H1 (cell line): ENCODE measurements at regions not wholly inside any gene's neighbourhood (a gene's known extent, or its start where the extent isn't known, plus 50 kb on each side); places are given as distances from the start of the nearest gene placed in this dataset.

ENCODE experiments used
- CTCF ChIA-PET: fragments of 300-600 bp; sonication (Branson Sonifier 250); formaldehyde crosslinking; loops from one replicate; lab custom pipeline; 2021; ENCODE audit not compliant: partially characterized antibody; lab: Charles Lee
- POLR2A ChIA-PET: fragments of 300-600 bp; sonication (Branson Sonifier 250); formaldehyde crosslinking; loops from one replicate; lab custom pipeline; 2021; ENCODE audit warnings: inconsistent platforms; ENCODE audit not compliant: partially characterized antibody; lab: Charles Lee
- DNase-seq, 2 experiments: peaks; one replicate each; pipeline versions ENCODE4 v3.0.0 to v3.0.0-alpha.2; 2010 to 2022; ENCODE audit warnings: low spot score in 2 of 2, low read depth in 1 of 2, mixed read lengths in 1 of 2
- FAIRE-seq: peaks from 2 replicates; lab custom pipeline; 2011; peaks lifted over from hg19 to GRCh38; lab: Jason Lieb, UNC
- H2AFZ ChIP-seq: 2 replicates; pipeline ENCODE4 v1.8.1; 2012; ENCODE audit warnings: low read length, inconsistent platforms
- H2AK5ac ChIP-seq: 2 replicates; pipeline ENCODE4 v1.6.1; 2013; ENCODE audit warnings: low read depth, low read length
- H2BK120ac ChIP-seq: replicated peaks from 2 replicates; pipeline ENCODE3; 2013; ENCODE audit warnings: low read depth, low read length, inconsistent platforms
- H2BK12ac ChIP-seq: 2 replicates; pipeline ENCODE4 v1.6.1; 2013; ENCODE audit warnings: low read depth, low read length
- H2BK15ac ChIP-seq: 2 replicates; pipeline ENCODE4 v1.6.1; 2013; ENCODE audit warnings: low read length
- H2BK20ac ChIP-seq: 2 replicates; pipeline ENCODE4 v1.6.1; 2013; ENCODE audit warnings: low read length
- H2BK5ac ChIP-seq: 2 replicates; pipeline ENCODE4 v1.6.1; 2013; ENCODE audit warnings: low read depth, low read length
- H3K14ac ChIP-seq: 2 replicates; pipeline ENCODE4 v1.6.1; 2013; ENCODE audit warnings: inconsistent platforms; ENCODE audit not compliant: insufficient read length
- H3K18ac ChIP-seq: 2 replicates; pipeline ENCODE4 v1.6.1; 2013; ENCODE audit warnings: low read length; ENCODE audit errors: extremely low read depth
- H3K23ac ChIP-seq: 2 replicates; pipeline ENCODE4 v1.6.1; 2013; ENCODE audit warnings: inconsistent platforms; ENCODE audit not compliant: insufficient read length
- H3K23me2 ChIP-seq: 2 replicates; pipeline ENCODE4 v1.6.1; 2013; ENCODE audit warnings: low read depth, low read length
- H3K27ac ChIP-seq: 2 replicates; pipeline ENCODE4 v1.6.1; 2011; ENCODE audit warnings: low read depth, low read length, inconsistent platforms
- H3K27me3 ChIP-seq, 4 experiments: replicated peaks in 1 of 4; 1 replicate in 1 of 4; 2 replicates in 3 of 4; pipeline versions ENCODE4 v1.6.1 to v1.8.1; 2011 to 2013; ENCODE audit warnings: low read length in 3 of 4, mild to moderate bottlenecking in 3 of 4, inconsistent platforms in 2 of 4, mixed read lengths in 2 of 4, moderate library complexity in 1 of 4; ENCODE audit not compliant: control insufficient read depth in 3 of 4, insufficient read depth in 3 of 4; ENCODE audit errors: extremely low read depth in 1 of 4
- H3K36me3 ChIP-seq, 4 experiments: 2 replicates each; pipeline versions ENCODE4 v1.6.1 to v1.8.1; 2011 to 2013; ENCODE audit warnings: mild to moderate bottlenecking in 4 of 4, low read length in 3 of 4, moderate library complexity in 2 of 4, control low read depth in 1 of 4, inconsistent platforms in 1 of 4; ENCODE audit not compliant: insufficient read depth in 4 of 4, control insufficient read depth in 2 of 4
- H3K4ac ChIP-seq: replicated peaks from 2 replicates; pipeline ENCODE3; 2013; ENCODE audit warnings: low read length, low read depth, mixed read lengths, inconsistent platforms; ENCODE audit not compliant: insufficient read length
- H3K4me1 ChIP-seq, 4 experiments: replicated peaks in 1 of 4; 1 replicate in 1 of 4; 2 replicates in 3 of 4; pipeline versions ENCODE4 v1.6.1 to v1.8.1; 2011 to 2013; ENCODE audit warnings: low read length in 3 of 4, inconsistent platforms in 2 of 4, mixed read lengths in 1 of 4; ENCODE audit not compliant: insufficient read depth in 4 of 4, control insufficient read depth in 3 of 4
- H3K4me2 ChIP-seq, 2 experiments: 2 replicates each; pipeline versions ENCODE4 v1.6.1 to v1.8.1; 2011 to 2013; ENCODE audit warnings: low read depth in 2 of 2, low read length in 2 of 2, control low read depth in 1 of 2, inconsistent platforms in 1 of 2, mild to moderate bottlenecking in 1 of 2; ENCODE audit not compliant: insufficient read depth in 1 of 2
- H3K4me3 ChIP-seq, 4 experiments: fragments of 200-600, 300-600 bp in 1 of 4; sonication (generic), shearing (Covaris generic), sonication (Bioruptor Twin) in 1 of 4; 2 replicates each; pipeline versions ENCODE4 v1.5.1 to v1.8.1; 2011 to 2016; ENCODE audit warnings: low read length in 4 of 4, low read depth in 3 of 4, control low read depth in 2 of 4, inconsistent platforms in 2 of 4, mild to moderate bottlenecking in 2 of 4, mixed read lengths in 1 of 4, moderate library complexity in 1 of 4; ENCODE audit not compliant: insufficient read depth in 2 of 4; ENCODE audit errors: extremely low read depth in 1 of 4
- H3K56ac ChIP-seq: replicated peaks from 2 replicates; pipeline ENCODE3; 2013; ENCODE audit warnings: low read depth, mild to moderate bottlenecking, mixed read lengths, low read length, inconsistent platforms; ENCODE audit not compliant: insufficient read length
- H3K79me1 ChIP-seq: 2 replicates; pipeline ENCODE4 v1.6.1; 2013; ENCODE audit warnings: low read depth, low read length, control low read depth
- H3K79me2 ChIP-seq, 2 experiments: 2 replicates each; pipeline versions ENCODE4 v1.6.1 to v1.8.1; 2012 to 2013; ENCODE audit warnings: low read length in 2 of 2, mild to moderate bottlenecking in 2 of 2, inconsistent platforms in 1 of 2; ENCODE audit not compliant: insufficient read depth in 2 of 2, control insufficient read depth in 1 of 2
- H3K9ac ChIP-seq, 4 experiments: replicated peaks in 1 of 4; 1 replicate in 1 of 4; 2 replicates in 3 of 4; pipeline versions ENCODE4 v1.6.1 to v1.8.1; 2011 to 2013; ENCODE audit warnings: low read depth in 3 of 4, low read length in 3 of 4, control low read depth in 2 of 4, mild to moderate bottlenecking in 2 of 4, moderate library complexity in 2 of 4, inconsistent platforms in 1 of 4; ENCODE audit errors: extremely low read depth in 1 of 4
- H3K9me3 ChIP-seq, 2 experiments: 2 replicates each; pipeline versions ENCODE4 v1.6.1 to v1.8.1; 2012 to 2013; ENCODE audit warnings: mild to moderate bottlenecking in 2 of 2, moderate library complexity in 2 of 2, control low read depth in 1 of 2, inconsistent platforms in 1 of 2, low read depth in 1 of 2, low read length in 1 of 2, mixed read lengths in 1 of 2; ENCODE audit not compliant: insufficient read depth in 2 of 2
- H4K20me1 ChIP-seq, 2 experiments: replicated peaks in 1 of 2; 2 replicates each; pipeline versions ENCODE3 to v1.8.1; 2011 to 2013; ENCODE audit warnings: inconsistent platforms in 2 of 2, low read length in 2 of 2, mild to moderate bottlenecking in 1 of 2; ENCODE audit not compliant: insufficient read depth in 2 of 2, control insufficient read depth in 1 of 2
- H4K5ac ChIP-seq: 2 replicates; pipeline ENCODE4 v1.6.1; 2013; ENCODE audit warnings: low read length, low read depth, mixed read lengths, inconsistent platforms; ENCODE audit not compliant: insufficient read length
- H4K8ac ChIP-seq: 2 replicates; pipeline ENCODE4 v1.8.0; 2013; ENCODE audit warnings: mild to moderate bottlenecking, moderate library complexity, low read length, inconsistent platforms; ENCODE audit not compliant: insufficient read depth; ENCODE audit errors: extremely low read depth
- H4K91ac ChIP-seq: replicated peaks from 2 replicates; pipeline ENCODE3; 2013; ENCODE audit warnings: low read length, mixed read lengths, inconsistent platforms; ENCODE audit not compliant: insufficient read length
- BRCA1 ChIP-seq: IDR thresholded peaks from 2 replicates; pipeline ENCODE4 v1.6.1; 2012; ENCODE audit warnings: low read depth, low read length, improper control_type of control experiment
- CBX8 ChIP-seq: fragments of 300-800, 300-1000 bp; sonication (generic); IDR thresholded peaks from 2 replicates; pipeline ENCODE4 v1.7.1; 2016; ENCODE audit warnings: low read depth, low read length, borderline replicate concordance
- CHD2 ChIP-seq: IDR thresholded peaks from 2 replicates; pipeline ENCODE4 v1.6.1; 2012; ENCODE audit warnings: low read length, improper control_type of control experiment
- EGR1 ChIP-seq: IDR thresholded peaks from 2 replicates; pipeline ENCODE4 v1.6.1; 2011; ENCODE audit warnings: low read depth, low read length, borderline replicate concordance
- GTF2F1 ChIP-seq: IDR thresholded peaks from 2 replicates; pipeline ENCODE4 v1.6.1; 2012; ENCODE audit warnings: low read depth, low read length, improper control_type of control experiment, borderline replicate concordance
- JUND ChIP-seq: IDR thresholded peaks from 2 replicates; pipeline ENCODE4 v1.6.1; 2011; ENCODE audit warnings: mild to moderate bottlenecking, improper control_type of control experiment, low read length
- KDM5A ChIP-seq: fragments of 200-600 bp; IDR thresholded peaks from 2 replicates; pipeline ENCODE4 v1.7.1; 2012; ENCODE audit warnings: mild to moderate bottlenecking, low read length, inconsistent platforms, mixed read lengths
- MAX ChIP-seq: IDR thresholded peaks from 2 replicates; pipeline ENCODE4 v1.6.1; 2012; ENCODE audit warnings: inconsistent platforms
- POLR2AphosphoS5 ChIP-seq: IDR thresholded peaks from 2 replicates; pipeline ENCODE4 v1.6.1; 2011; ENCODE audit warnings: low read depth, low read length
- SIN3A ChIP-seq, 2 experiments: IDR thresholded peaks in 1 of 2; conservative IDR thresholded peaks in 1 of 2; 2 replicates each; pipeline ENCODE4 v1.6.1; 2011 to 2012; ENCODE audit warnings: low read length in 2 of 2, improper control_type of control experiment in 1 of 2, low read depth in 1 of 2, mild to moderate bottlenecking in 1 of 2
- TAF1 ChIP-seq: IDR thresholded peaks from 2 replicates; pipeline ENCODE4 v1.6.1; 2011; ENCODE audit warnings: mild to moderate bottlenecking, low read depth, low read length
- WGBS, 2 experiments: shearing (Covaris generic) in 1 of 2; methylation state at CpG; one replicate each; pipeline versions ENCODE4 v1.1.6 to v1.1.7; 2013 to 2015; ENCODE audit warnings: low lambda C conversion rate in 2 of 2, mixed read lengths in 2 of 2, inconsistent platforms in 1 of 2, low coverage in 1 of 2, missing lambda C conversion rate in 1 of 2; ENCODE audit not compliant: insufficient replicate concordance in 2 of 2, insufficient coverage in 1 of 2, insufficient read length in 1 of 2; ENCODE audit errors: extremely low coverage in 1 of 2, missing lambda C conversion rate in 1 of 2; 5-methylcytosine and 5-hydroxymethylcytosine counted together
- TF ChIP-seq, protein P1 (sequence below): IDR thresholded peaks from 2 replicates; pipeline ENCODE4 v1.6.1; 2011; ENCODE audit warnings: low read length, improper control_type of control experiment

DNA sequence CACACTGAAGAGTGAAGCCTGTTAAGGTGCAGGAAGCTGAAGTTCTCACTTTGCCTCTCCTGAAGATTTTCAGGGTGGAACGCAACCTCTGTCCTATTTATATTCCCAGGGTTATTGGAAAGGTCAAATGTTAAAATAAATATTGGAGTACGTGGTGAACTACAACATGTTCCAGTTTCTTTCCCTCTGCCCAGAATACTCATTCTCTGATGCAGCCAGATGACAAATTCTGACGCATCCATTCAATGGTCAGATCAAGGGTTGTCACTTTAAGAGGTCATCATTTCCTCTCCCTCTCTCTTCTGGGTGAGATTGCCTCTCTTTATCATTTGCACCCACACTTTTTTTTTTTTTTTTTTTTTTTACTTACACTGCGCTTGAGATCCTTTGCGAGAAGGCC, 277.1 kb downstream of the BRINP1 start:
- H3K79me2 ChIP-seq, result no peaks in the 10 kb centered on the region
- 89% methylated on average over 5 of the region's 5 CpGs; no CpG with 5 or more reads in 1 of the 2 experiments for WGBS, 2 experiments
- no peak overlapping the region for H4K5ac ChIP-seq
- no peak overlapping the region for H3K18ac ChIP-seq
- H3K4me2 ChIP-seq, result no peak overlapping the region
- H2AFZ ChIP-seq, result no peak overlapping the region
- no peaks in the 10 kb centered on the region for H3K27me3 ChIP-seq
- no peaks in the 10 kb centered on the region for H3K23me2 ChIP-seq
- TF ChIP-seq BRCA1 (no peak), EGR1 (no peak), MAX (no peak), KDM5A (no peak), GTF2F1 (no peak), CHD2 (no peak), POLR2AphosphoS5 (no peak), CBX8 (no peak), JUND (no peak), SIN3A (conservative IDR thresholded peaks at IDR 0.05 in 1 of 2, IDR thresholded peaks at IDR 0.05 in 1 of 2; ENCODE audit: low read depth in 1 of 2, low read length in 2 of 2) (no peak), TAF1 (no peak)
- TF ChIP-seq, protein P1, sequence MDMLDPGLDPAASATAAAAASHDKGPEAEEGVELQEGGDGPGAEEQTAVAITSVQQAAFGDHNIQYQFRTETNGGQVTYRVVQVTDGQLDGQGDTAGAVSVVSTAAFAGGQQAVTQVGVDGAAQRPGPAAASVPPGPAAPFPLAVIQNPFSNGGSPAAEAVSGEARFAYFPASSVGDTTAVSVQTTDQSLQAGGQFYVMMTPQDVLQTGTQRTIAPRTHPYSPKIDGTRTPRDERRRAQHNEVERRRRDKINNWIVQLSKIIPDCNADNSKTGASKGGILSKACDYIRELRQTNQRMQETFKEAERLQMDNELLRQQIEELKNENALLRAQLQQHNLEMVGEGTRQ, result no peak
- CTCF ChIA-PET, result no interaction called here
- H3K4me1 ChIP-seq, result peaks cover 2 to 10% (median 5%) of the 10 kb centered on the region in 4 experiments; a peak in 6 of 7 replicates
- H3K56ac ChIP-seq, result no peak overlapping the region
- H4K8ac ChIP-seq, result no peak overlapping the region
- H3K36me3 ChIP-seq, result no peaks in the 10 kb centered on the region
- H2BK15ac ChIP-seq, result no peak overlapping the region
- H3K23ac ChIP-seq, result no peak overlapping the region
- no peak overlapping the region for H3K4ac ChIP-seq
- FAIRE-seq, result no peak
- no peaks in the 10 kb centered on the region for H4K20me1 ChIP-seq
- no peak overlapping the region for H4K91ac ChIP-seq
- DNase-seq, result no peak
- H2BK20ac ChIP-seq, result no peak overlapping the region
- H3K14ac ChIP-seq, result no peak overlapping the region
- H2AK5ac ChIP-seq, result no peak overlapping the region
- no peaks in the 10 kb centered on the region for H3K9me3 ChIP-seq
- H2BK120ac ChIP-seq, result no peak overlapping the region
- no peak overlapping the region for H3K27ac ChIP-seq
- no peak overlapping the region; the same call in 1 of the 2 replicates for H2BK12ac ChIP-seq
- H2BK5ac ChIP-seq, result no peak overlapping the region
- POLR2A ChIA-PET, result interaction anchor here (0.6 kb wide), 1 partner anchor 9 kb away, joined by 3 read pairs; no protein-coding TSS in a partner anchor
- H3K79me1 ChIP-seq, result no peaks in the 10 kb centered on the region
- H3K4me3 ChIP-seq, result no peak overlapping the region
- H3K9ac ChIP-seq, result no peak overlapping the region
